Kidney epithelial cell (primary cell): ENCODE measurements at regions not wholly inside any gene's neighbourhood (a gene's known extent, or its start where the extent isn't known, plus 50 kb on each side); places are given as distances from the start of the nearest gene placed in this dataset.

Source experiments
- DNase-seq: peaks from one replicate; pipeline ENCODE4 v3.0.0-alpha.2; 2010; ENCODE audit warnings: low read depth
- H3K27me3 ChIP-seq: 2 replicates; pipeline ENCODE4 v1.6.0; 2011; ENCODE audit warnings: low read length; ENCODE audit not compliant: control insufficient read depth, insufficient read depth
- H3K36me3 ChIP-seq: 2 replicates; pipeline ENCODE4 v1.5.1; 2011; ENCODE audit warnings: low read length; ENCODE audit not compliant: control insufficient read depth, insufficient read depth
- H3K4me3 ChIP-seq: 2 replicates; pipeline ENCODE4 v1.5.1; 2011; ENCODE audit warnings: low read depth, mild to moderate bottlenecking, control low read depth, low read length
- TF ChIP-seq, protein P1 (sequence below): IDR thresholded peaks from 2 replicates; pipeline ENCODE4 v1.5.1; 2011; ENCODE audit warnings: mild to moderate bottlenecking, moderate library complexity, low read length, control low read depth, inconsistent platforms; ENCODE audit not compliant: insufficient read depth, poor library complexity, severe bottlenecking

DNA sequence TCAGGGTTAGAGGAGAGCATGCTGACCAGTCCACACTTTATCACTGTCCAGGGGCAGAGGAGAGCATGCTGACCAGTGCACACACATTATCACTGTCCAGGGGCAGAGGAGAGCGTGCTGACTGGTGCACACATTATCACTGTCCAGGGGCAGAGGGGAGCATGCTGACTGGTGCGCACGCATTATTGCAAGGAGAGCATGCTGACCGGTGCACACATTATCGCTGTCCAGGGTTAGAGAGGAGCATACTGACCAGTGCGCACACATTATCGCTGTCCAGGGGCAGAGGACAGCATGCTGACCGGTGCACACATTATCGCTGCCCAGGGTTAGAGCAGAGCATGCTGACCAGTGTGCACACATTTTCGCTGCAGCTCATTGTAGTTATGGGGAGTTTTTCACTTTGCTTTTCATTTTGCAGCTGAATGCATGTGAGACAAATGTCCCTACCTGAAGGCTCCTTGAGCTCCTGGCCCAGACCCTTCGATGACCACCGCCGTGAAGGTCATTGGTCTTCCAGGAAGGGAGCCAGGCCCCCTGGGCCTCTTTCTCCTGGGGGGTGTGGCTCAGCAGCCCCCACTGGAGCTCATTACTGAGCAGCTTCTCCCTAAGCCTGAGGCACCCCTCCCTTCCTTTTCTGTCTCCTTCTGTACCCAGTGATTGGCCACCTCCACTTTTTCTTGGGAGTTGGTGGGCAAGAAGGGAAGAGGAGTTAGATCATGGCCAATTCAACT lies 178.8 kb upstream of the AFDN start:
- TF ChIP-seq, protein P1, sequence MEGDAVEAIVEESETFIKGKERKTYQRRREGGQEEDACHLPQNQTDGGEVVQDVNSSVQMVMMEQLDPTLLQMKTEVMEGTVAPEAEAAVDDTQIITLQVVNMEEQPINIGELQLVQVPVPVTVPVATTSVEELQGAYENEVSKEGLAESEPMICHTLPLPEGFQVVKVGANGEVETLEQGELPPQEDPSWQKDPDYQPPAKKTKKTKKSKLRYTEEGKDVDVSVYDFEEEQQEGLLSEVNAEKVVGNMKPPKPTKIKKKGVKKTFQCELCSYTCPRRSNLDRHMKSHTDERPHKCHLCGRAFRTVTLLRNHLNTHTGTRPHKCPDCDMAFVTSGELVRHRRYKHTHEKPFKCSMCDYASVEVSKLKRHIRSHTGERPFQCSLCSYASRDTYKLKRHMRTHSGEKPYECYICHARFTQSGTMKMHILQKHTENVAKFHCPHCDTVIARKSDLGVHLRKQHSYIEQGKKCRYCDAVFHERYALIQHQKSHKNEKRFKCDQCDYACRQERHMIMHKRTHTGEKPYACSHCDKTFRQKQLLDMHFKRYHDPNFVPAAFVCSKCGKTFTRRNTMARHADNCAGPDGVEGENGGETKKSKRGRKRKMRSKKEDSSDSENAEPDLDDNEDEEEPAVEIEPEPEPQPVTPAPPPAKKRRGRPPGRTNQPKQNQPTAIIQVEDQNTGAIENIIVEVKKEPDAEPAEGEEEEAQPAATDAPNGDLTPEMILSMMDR = no peak
- Histone ChIP-seq H3K27me3 (no peaks in the 10 kb centered on the region), H3K36me3 (no peaks in the 10 kb centered on the region), H3K4me3 (no peak overlapping the region)
- no peak for DNase-seq

DNA sequence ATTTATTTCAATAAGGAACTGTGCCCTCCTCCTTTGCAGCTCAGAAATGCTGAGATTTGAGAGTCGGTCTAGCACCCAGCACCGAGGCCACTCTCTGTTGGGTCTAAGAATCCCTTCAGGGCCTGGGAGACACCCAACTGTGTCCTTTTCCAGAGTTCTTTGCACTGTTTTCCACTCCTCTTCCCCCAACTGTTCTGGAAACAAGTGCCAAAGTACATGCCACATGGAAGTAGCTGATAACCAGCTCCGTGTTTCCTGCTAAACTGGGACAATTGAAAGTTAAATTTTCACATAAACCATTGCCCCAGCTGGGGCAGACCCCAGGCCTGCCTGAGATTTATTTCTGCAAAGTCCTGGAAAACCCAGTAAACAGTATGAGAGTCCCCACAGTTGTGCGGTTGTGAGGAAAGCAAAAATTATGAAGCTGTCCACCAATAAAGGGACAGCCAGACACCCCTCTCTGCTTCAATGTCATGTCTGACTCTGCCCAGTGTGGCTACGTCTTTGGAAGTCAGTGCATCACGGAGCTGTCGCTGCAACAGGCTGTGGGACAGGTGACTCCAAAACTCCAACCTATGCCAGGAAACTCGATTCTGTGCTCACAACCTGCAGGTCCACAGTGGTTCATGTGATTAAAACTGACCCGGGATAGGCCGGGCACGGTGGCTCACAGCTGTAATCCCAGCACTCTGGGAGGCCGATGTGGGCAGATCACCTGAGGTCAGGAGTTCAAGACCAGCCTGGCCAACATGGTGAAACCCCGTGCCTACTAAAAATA lies 178.0 kb upstream of the AFDN start:
- DNase-seq = no peak
- TF ChIP-seq, protein P1 = no peak
- Histone ChIP-seq H3K36me3 (no peaks in the 10 kb centered on the region), H3K27me3 (no peaks in the 10 kb centered on the region), H3K4me3 (no peak overlapping the region)

DNA sequence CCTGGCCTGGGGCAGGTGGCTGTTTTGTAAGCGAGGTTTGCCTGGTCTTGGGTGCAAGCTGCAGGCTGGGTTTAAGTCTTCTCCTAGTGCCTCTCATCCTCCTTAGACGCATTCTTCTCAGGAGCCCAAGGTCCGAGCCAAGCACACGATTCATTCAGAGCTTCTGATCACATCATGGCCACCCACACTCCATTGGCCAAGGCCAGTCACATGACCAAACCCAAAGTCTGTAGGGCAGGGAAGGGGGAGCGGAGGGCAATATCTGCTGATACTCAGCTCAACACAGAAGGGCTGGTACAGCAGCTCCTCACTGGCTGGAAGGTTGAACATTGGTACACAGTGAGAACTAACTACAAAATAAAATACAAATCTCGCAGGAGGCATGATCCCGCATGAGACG lies 177.2 kb upstream of the AFDN start:
- Histone ChIP-seq H3K36me3 (no peaks in the 10 kb centered on the region), H3K27me3 (no peaks in the 10 kb centered on the region), H3K4me3 (no peak overlapping the region)
- TF ChIP-seq, protein P1 = no peak
- DNase-seq = no peak

DNA sequence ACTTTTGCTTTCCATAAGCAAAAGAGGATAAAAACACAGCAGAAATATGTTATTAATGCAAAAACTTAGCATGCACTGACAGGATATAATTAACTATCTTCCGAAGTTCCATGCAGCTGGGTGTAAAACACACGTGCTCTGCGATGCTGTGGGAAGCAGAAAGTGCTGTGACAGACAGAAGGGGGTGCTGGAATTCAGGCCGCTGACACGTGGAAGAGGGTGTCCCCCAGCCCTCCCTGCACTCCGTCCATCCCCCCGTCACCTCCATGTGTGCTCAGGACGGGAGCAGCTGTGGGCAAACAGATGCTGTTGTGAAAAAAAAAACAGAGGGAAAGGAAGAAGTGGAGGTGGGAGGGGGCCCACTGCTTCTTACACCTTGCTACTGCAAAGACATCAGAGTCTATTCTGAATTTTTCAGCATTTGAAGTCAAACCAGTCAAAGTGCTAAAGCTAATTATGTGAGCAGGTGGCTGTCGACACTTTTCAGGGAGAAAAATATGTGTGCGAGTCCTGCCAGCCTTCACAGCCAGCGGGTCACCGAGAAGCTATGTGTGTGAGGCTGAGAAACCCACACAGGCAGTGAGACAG lies 175.9 kb upstream of the AFDN start:
- Histone ChIP-seq H3K27me3 (no peaks in the 10 kb centered on the region), H3K4me3 (no peak overlapping the region), H3K36me3 (no peaks in the 10 kb centered on the region)
- TF ChIP-seq, protein P1 = no peak
- no peak for DNase-seq

DNA sequence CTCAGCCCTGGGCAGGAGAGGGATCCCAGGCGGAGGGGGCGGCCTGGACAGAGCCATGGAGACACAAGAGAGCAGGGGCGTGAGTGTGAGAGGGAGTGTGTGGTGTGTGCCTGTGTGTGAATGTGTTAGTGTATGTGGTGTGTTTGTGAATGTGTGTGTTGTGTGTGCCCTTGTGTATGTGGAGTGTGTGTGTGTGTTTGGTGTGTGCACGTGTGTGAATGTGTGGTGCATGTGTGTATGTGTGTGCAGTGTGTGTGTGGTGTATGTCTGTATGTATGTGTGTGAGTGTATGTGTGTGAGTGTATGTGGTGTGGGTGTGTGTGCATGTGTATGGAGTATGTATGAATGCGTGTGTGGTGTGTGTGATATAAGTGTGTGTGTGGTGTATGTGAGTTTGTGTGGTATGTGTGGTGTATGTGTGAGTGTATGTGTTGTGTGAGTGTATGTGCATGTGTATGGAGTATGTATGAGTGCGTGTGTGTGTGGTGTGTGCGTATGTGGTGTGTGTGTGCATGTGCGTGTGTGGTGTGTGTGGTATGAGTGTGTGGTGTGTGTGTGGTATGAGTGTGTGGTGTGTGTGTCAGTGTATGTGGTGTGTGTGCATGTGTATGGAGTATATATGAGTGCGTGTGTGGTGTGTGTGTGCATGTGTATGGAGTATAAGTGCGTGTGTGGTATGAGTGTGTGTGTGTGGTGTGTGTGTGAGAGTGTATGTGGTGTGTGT lies 175.2 kb upstream of the AFDN start:
- TF ChIP-seq, protein P1 = no peak
- no peak for DNase-seq
- Histone ChIP-seq H3K36me3 (no peaks in the 10 kb centered on the region), H3K4me3 (no peak overlapping the region), H3K27me3 (no peaks in the 10 kb centered on the region)
